Heart left ventricle (tissue), 16 donors: ENCODE measurements at regions not wholly inside any gene's neighbourhood (a gene's known extent, or its start where the extent isn't known, plus 50 kb on each side); places are given as distances from the start of the nearest gene placed in this dataset.
A peak's percentile ranks its signal among the peaks of the same experiment; 100 is the strongest.

Source experiments
- ATAC-seq, 4 donors: fragments of 200-7000 bp; cut with Tn5 transposase; one replicate each; pipeline ENCODE4 v1.9.1; 2020 to 2022; ENCODE audit warnings: moderate library complexity in 4 of 4, mild to moderate bottlenecking in 3 of 4, moderate number of reproducible peaks in 1 of 4
- DNase-seq, 5 donors: peaks; one replicate each; pipeline ENCODE4 v3.0.0-alpha.2; 2020
- H3K27ac ChIP-seq, 12 donors: fragments of 200-600 bp; sonication (generic) in 4 of 12; one replicate each; pipeline versions ENCODE4 v1.5.0 to v1.8.0; 2016 to 2022; ENCODE audit warnings: mild to moderate bottlenecking in 2 of 12
- H3K27me3 ChIP-seq, 9 donors: fragments of 200-600 bp; sonication (generic) in 2 of 9; one replicate each; pipeline versions ENCODE4 v1.5.1 to v1.8.0; 2016 to 2022; ENCODE audit warnings: mild to moderate bottlenecking in 3 of 9
- H3K36me3 ChIP-seq, 9 donors: fragments of 200-600 bp; sonication (generic) in 2 of 9; one replicate each; pipeline versions ENCODE4 v1.5.0 to v1.8.0; 2018 to 2022; ENCODE audit warnings: mild to moderate bottlenecking in 2 of 9
- H3K4me1 ChIP-seq, 12 donors: fragments of 200-600 bp; sonication (generic) in 4 of 12; one replicate each; pipeline versions ENCODE4 v1.5.0 to v1.8.0; 2016 to 2022; ENCODE audit warnings: mild to moderate bottlenecking in 3 of 12
- H3K4me3 ChIP-seq, 12 donors: fragments of 200-600 bp; sonication (generic) in 4 of 12; one replicate each; pipeline versions ENCODE4 v1.5.0 to v1.8.0; 2017 to 2022; ENCODE audit warnings: mild to moderate bottlenecking in 9 of 12, moderate library complexity in 4 of 12
- H3K9me3 ChIP-seq, 12 donors: fragments of 200-600 bp; sonication (generic) in 4 of 12; one replicate each; pipeline versions ENCODE4 v1.5.0 to v1.8.0; 2016 to 2022; ENCODE audit warnings: mild to moderate bottlenecking in 1 of 12
- POLR2A ChIP-seq, 2 donors: fragments of 450-650 bp; IDR thresholded peaks; one replicate each; pipeline ENCODE4 v1.6.1; 2017; ENCODE audit warnings: antibody characterized with exemption in 2 of 2, mild to moderate bottlenecking in 2 of 2, moderate library complexity in 2 of 2
- WGBS, 4 donors: extraction: QIAGEN DNeasy Blood & Tissue Kit in 2 of 4; methylation state at CpG; one replicate each; pipeline versions ENCODE4 v1.1.5 to v1.1.7; 2013 to 2018; 5-methylcytosine and 5-hydroxymethylcytosine counted together
- intact Hi-C, 10 donors: fragments of 100-400 bp; cut with DNase I; formaldehyde crosslinking; loops; one replicate each; pipeline versions ENCODE4 v1.11.1 to v1.14.2; 2022
- TF ChIP-seq, protein P1 (sequence below), 12 donors: fragments of 200-600 bp; sonication (generic) in 4 of 12; IDR thresholded peaks; one replicate each; pipeline versions ENCODE4 v1.5.0 to v1.8.0; 2018 to 2022; ENCODE audit warnings: antibody characterized with exemption in 12 of 12, mild to moderate bottlenecking in 5 of 12
- donor health status: ischemic (EF 13 %, LVEDD 7.1; RV severe dilation, severe dysfunction).
- donor health status: healthy with polysubstance abuse.
- donor health status: DM: no; HTN: yes; CAD: no.
- donor health status: DM: no; HTN: no; CAD: no.
- donor health status: ischemic (EF 25% LVEDD 6.9; RV normal size, moderate dysfunction).
- donor health status: ischemic (EF 25% LVEDD 5.7; RV mildly dilated, moderate dysfunction).
- donor health status: healthy.
- donor health status: DM: yes; HTN: yes; CAD: no.
- donor health status: ischemic (EF 35%, LVEDD 5.7; RV mildly dilated, moderate dysfunction).
- donor health status: nonischemic (EF 11% LVEDD 7.7; RV severe dilation, severe dysfunction).
- donor health status: DM: yes; HTN: yes; CAD: no.
- donor health status: PGD.
- donor health status: ischemic (EF 29% LVEDD 5.4; RV normal size, mild dysfunction).
- donor health status: nonischemic (EF 23%, LVEDD 6.1; RV moderate dilation, normal function).

DNA sequence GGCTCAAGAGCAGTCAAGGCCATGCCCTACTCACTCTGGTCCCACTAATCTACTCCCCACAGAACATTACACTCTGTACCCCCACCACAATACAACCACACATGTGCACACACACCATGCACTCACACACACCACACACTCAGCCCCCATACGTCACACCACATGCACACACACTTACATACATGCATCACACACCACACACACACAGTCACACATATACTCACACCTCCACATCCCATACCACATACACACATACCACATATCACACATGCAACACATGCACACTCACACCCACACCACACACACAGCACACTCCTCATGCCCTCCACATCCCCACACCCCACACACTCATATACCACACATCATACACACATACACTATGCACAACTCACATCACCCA lies 67.6 kb downstream of the RASL11A start:
- H3K4me1 ChIP-seq = no peaks in the 10 kb centered on the region
- peaks cover 0 to 9% (median 0%) of the 10 kb centered on the region in 9 donors for H3K27me3 ChIP-seq
- no peak overlapping the region for H3K4me3 ChIP-seq
- no peaks in the 10 kb centered on the region for H3K36me3 ChIP-seq
- no peaks in the 10 kb centered on the region for H3K9me3 ChIP-seq
- ATAC-seq (peak in 2 of 4 donors; percentile 16 to 39), DNase-seq (no peak)
- intact Hi-C loops = no loop called here
- 56 to 100% (median 93%) methylated on average over 1 of the region's 1 CpG for WGBS, 4 donors
- no peak overlapping the region for H3K27ac ChIP-seq
- TF ChIP-seq POLR2A (IDR thresholded peaks at IDR 0.05) = no peak
- TF ChIP-seq, protein P1, sequence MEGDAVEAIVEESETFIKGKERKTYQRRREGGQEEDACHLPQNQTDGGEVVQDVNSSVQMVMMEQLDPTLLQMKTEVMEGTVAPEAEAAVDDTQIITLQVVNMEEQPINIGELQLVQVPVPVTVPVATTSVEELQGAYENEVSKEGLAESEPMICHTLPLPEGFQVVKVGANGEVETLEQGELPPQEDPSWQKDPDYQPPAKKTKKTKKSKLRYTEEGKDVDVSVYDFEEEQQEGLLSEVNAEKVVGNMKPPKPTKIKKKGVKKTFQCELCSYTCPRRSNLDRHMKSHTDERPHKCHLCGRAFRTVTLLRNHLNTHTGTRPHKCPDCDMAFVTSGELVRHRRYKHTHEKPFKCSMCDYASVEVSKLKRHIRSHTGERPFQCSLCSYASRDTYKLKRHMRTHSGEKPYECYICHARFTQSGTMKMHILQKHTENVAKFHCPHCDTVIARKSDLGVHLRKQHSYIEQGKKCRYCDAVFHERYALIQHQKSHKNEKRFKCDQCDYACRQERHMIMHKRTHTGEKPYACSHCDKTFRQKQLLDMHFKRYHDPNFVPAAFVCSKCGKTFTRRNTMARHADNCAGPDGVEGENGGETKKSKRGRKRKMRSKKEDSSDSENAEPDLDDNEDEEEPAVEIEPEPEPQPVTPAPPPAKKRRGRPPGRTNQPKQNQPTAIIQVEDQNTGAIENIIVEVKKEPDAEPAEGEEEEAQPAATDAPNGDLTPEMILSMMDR (IDR thresholded peaks at IDR 0.05) = no peak

DNA sequence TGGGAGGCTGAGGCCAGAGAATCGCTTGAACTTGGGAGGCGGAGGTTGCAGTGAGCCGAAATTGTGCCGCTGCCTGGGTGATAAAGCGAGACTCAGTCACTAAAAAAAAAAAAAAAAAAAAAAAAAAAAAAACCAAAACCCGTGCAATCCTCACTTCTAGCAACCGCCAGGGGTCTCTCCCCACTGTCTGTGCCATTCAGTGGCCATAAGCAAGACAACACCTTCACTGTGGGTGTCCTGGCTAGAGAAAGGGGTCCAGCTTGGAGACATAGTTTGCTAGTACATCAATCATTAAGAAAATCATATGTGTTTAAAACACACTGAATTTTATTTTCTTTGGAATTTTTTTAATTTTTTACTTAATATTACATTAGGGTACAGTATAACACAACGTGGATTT lies 68.2 kb downstream of the RASL11A start:
- no peaks in the 10 kb centered on the region for H3K9me3 ChIP-seq
- H3K27me3 ChIP-seq = peaks cover 0 to 9% (median 0%) of the 10 kb centered on the region in 9 donors
- DNase-seq = no peak
- intact Hi-C loops = no loop called here
- H3K36me3 ChIP-seq = no peaks in the 10 kb centered on the region
- TF ChIP-seq, protein P1 (IDR thresholded peaks at IDR 0.05) = no peak
- TF ChIP-seq POLR2A (IDR thresholded peaks at IDR 0.05) = no peak
- no peak overlapping the region for H3K27ac ChIP-seq
- no peak overlapping the region for H3K4me3 ChIP-seq
- no peak for ATAC-seq
- H3K4me1 ChIP-seq = no peaks in the 10 kb centered on the region
- WGBS, 4 donors = 57 to 69% (median 66%) methylated on average over 8 of the region's 8 CpGs

DNA sequence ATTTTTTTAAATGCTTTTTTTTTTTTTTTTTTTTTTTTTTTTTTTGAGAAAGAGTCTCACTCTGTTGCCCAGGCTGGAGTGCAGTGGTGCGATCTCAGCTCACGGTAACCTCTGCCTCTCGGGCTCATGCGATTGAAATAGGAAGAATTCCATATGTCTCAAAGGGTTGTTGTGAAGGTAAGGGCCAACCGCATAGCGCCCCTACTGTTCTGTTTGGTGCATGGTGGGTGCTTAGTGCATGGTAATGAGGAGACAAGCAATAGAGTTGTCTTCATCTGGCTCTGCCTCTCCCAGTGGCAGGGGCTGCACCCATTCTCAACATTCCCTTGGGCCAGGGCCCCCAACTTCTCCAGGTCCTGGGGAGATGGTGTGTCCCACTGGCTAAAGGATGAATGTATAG lies 68.7 kb downstream of the RASL11A start:
- WGBS, 4 donors = 18 to 27% (median 23%) methylated on average over 6 of the region's 6 CpGs
- TF ChIP-seq, protein P1 (IDR thresholded peaks at IDR 0.05) = peak in 7 of 12 donors; percentile 12 to 50 (median 42)
- TF ChIP-seq POLR2A (IDR thresholded peaks at IDR 0.05) = no peak
- no peaks in the 10 kb centered on the region for H3K36me3 ChIP-seq
- H3K27ac ChIP-seq = no peak overlapping the region
- H3K4me1 ChIP-seq = no peaks in the 10 kb centered on the region
- peak in 2 of 4 donors; percentile 36 to 47 for ATAC-seq
- intact Hi-C loops = no loop called here
- no peak overlapping the region for H3K4me3 ChIP-seq
- no peak for DNase-seq
- H3K9me3 ChIP-seq = no peaks in the 10 kb centered on the region
- H3K27me3 ChIP-seq = peaks cover 0 to 9% (median 0%) of the 10 kb centered on the region in 9 donors

DNA sequence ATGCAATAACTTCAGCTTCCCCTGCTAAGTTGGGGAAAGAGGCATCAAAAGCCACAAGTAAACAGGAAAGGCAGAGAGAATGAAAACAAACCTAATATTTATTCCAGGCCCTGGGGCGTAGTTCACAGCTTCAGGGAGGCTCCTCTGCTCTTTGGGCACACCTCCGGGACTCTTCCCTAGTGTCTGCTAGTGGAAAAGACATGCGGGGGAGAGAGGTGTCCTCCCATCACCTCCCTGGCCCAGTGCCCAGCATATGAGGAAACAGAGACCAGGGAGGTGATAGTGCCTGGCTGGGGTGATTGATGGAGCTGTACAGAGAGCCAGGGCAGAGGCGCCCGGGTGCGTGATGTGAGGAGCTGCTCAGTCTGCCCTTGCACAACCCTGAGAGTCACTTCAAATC lies 71.0 kb downstream of the RASL11A start:
- ATAC-seq (no peak), DNase-seq (no peak)
- Histone ChIP-seq H3K4me1 (no peaks in the 10 kb centered on the region), H3K4me3 (no peak overlapping the region), H3K36me3 (no peaks in the 10 kb centered on the region), H3K9me3 (no peaks in the 10 kb centered on the region), H3K27ac (no peak overlapping the region), H3K27me3 (peaks cover 0 to 9% (median 0%) of the 10 kb centered on the region in 9 donors)
- intact Hi-C loops = loop anchor here in 1 of 10 donors (10.0 kb wide), 1 partner anchor 167 kb away; the partner anchor contains the start of gene USP12
- WGBS, 4 donors = 33 to 47% (median 33%) methylated on average over 6 of the region's 6 CpGs
- TF ChIP-seq POLR2A (IDR thresholded peaks at IDR 0.05) = no peak
- TF ChIP-seq, protein P1 (IDR thresholded peaks at IDR 0.05) = no peak
